GM18870 (cell line): ENCODE measurements at regions not wholly inside any gene's neighbourhood (a gene's known extent, or its start where the extent isn't known, plus 50 kb on each side); places are given as distances from the start of the nearest gene placed in this dataset.

Source experiments
- ATAC-seq: cut with Tn5 transposase; IDR thresholded peaks from one replicate; pipeline ENCODE4 v1.9.1; 2021; ENCODE audit warnings: moderate library complexity; ENCODE audit not compliant: unreplicated experiment

DNA sequence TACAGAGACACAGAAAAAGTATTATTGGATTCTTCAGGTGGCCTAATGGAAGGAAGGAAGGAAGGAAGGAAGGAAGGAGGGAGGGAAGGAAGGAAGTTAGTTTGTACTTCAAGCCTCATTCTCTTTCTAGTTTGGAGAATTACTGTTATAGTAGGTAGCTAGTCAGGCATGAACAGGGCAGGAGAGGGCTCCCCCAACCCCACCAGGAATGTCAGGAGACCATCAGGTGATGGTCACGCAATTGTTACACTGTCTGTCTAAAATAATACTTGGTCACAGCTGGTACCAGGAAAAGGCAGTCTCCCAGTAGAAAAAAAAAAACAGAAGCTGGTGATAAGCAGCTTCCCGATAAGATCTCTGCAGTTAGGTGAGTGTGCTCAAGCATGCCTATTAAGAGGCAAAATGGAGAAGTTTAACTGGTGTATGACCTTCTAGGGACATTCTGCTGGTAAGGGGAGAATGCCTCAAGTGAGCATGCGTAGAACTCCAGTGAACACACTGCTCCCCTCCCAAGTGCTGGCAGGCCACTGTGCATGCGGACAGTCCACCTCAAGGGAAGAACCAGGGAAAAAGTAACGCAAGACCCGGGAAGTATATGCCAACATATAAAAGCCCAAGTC is 358.4 kb upstream of the SOX5 start:
- no peak for ATAC-seq

DNA sequence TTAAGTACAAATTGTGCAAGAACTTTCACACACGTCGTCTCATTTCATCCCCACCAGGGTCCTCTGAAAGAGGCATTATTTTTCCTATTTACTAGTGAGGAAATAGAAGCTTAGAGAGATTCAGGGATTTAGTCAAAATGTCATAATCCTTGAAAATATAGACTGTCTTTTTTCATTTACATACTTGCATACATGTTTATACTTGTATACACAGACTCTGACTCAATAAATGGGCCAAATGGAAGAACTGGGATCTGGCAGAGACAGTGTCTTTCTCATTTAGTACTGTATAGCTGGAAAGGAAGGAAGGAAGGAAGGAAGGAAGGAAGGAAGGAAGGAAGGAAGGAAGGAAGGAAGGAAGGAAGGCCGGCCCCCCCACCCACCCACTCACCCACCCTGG is 357.7 kb upstream of the SOX5 start:
- ATAC-seq, result no peak

DNA sequence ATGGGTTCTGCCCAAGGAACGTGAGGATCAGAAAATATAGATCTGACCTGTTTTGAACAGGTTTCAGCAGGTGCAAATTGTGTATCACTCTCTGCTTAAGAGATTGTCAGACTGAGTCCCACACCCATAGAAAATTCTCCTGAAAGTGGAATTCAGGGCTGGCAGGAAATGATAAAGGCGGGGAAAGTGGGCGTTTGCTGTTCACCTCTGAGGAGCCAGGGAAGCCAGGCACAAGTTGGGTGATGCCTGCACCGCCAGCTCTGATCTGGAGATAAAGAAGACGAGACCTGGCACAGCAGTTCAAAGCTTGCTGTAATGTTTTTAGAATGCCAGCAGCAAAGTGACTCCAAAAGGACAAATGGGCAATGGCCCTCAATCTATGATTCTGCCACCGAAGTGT is 356.5 kb upstream of the SOX5 start:
- ATAC-seq, result no peak

DNA sequence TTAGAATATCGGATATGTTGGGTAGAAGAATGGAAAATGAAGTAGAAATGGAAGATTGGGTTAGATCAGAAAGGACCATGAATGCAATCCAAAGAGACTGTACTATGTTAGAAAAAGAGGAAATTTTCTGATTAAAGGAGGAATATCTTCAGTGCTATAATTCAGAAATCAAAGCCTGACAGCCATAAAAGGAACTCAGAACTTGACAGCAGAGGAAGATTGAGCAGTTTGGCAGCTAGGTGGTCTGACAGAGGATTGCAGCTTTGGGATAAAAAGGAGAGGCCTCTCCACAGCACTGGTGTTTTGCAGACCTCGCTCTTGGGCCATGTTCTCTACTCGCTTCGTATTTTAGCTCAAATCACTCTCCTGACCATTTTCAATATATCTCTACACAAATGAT is 354.8 kb upstream of the SOX5 start:
- no peak for ATAC-seq

DNA sequence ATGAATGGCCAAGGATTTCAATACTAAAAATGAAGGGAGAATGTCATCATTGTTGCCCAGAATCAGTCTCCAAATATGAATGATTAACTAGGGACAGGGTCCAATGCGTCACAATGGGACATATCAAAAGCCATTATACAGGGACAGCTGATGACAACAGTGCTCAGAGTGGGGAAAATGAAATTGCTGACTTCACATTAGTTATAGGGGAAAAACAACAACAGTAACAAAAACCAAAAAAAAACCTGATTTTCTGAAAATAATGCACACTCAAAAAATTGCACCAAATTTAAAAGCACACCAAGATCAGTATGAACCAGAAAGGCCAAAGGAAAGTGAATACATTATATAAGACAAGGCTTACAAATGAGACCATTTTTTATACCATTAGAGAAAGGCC is 353.2 kb upstream of the SOX5 start:
- ATAC-seq, result no peak

DNA sequence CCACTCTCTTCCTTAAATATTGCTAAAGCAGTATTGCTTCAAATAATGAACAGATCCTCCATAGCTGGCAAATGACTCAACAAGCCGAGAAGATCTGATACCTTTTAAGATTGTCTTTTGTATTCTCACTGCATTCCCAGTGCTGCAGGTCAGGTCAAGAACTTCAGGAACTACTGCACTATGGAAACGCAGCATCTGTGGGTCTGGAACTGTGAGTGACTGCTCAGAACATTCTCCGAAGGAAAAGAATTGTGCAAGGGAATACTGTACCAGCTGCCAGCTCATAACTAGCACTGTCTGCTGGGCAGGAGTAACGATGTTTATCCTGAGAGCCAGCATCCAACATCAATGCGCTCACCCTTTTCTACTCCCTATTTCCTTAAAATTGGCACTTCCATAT is 348.0 kb upstream of the SOX5 start:
- ATAC-seq, result no peak

DNA sequence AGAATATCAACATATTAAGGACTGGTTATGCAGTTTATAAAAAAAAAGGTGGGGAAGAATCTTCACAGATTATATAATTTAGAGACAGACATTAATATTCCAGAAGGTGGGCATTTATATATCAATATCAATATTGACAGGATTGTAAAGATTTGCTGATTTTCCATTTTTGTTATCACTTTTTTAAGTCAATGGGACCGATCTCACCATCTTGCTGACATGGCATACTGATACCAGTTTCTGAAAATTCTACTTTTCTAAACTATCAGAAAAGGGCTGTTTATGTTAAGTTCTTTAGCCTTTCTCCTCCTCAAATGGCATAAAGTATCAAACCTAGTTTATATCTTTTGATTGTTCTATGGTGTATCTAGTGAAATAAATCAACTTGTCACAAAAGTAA is 344.1 kb upstream of the SOX5 start:
- ATAC-seq, result no peak

DNA sequence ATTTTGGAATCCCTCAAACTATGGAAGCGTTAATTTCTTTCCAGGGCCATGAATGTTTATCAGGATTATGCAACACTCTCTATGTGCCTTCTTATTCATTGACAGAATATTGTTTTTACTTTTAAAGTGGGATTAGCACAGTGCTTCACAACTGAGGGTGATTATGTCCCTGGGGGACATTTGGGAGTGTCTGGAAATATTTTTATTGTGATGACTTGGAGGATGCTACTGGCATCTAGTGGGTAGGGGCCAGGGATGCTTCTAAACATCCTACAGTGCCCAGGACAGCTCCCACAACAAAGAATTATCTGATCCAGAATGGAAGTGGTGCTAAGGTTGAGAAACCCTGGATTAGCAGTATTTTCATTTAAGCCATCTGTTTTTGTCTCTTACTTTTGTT is 338.5 kb upstream of the SOX5 start:
- ATAC-seq, result no peak

DNA sequence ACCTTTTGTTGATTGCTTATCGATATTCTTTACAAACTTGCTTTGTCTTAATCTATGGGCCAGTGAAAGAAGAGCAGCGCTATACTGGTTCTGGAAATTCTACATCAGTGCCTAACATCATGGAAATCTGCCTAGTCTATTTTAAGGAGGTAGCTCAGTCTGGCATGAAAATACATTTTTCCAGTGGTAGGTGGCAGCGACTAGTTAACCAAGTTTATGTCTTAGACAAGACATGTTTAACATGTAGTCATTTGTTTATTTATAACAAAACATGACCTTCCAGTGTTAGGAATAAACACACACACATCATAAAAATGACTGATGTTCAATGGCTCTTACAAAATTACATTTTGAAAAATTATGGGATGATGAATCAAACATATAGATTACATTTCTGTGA is 336.0 kb upstream of the SOX5 start:
- ATAC-seq, result no peak

DNA sequence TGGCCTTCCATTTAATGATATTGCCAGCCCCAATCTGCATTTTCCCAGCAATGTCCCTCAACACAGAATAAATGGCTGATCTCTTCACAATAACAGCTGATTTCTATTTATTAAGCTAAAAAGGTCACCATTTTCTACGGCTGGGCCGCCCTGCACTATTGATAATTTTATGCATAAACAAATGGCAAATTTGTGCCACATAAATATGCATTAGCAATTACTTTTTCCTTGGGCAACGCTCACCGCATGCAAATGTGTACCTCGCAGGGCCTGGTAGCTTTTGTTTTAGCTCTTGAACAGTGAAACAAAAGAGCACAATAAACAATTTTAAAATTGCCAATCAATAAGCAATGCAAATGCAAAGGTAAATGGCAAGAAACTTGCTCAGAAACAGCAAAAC is 331.9 kb upstream of the SOX5 start:
- ATAC-seq, result no peak

DNA sequence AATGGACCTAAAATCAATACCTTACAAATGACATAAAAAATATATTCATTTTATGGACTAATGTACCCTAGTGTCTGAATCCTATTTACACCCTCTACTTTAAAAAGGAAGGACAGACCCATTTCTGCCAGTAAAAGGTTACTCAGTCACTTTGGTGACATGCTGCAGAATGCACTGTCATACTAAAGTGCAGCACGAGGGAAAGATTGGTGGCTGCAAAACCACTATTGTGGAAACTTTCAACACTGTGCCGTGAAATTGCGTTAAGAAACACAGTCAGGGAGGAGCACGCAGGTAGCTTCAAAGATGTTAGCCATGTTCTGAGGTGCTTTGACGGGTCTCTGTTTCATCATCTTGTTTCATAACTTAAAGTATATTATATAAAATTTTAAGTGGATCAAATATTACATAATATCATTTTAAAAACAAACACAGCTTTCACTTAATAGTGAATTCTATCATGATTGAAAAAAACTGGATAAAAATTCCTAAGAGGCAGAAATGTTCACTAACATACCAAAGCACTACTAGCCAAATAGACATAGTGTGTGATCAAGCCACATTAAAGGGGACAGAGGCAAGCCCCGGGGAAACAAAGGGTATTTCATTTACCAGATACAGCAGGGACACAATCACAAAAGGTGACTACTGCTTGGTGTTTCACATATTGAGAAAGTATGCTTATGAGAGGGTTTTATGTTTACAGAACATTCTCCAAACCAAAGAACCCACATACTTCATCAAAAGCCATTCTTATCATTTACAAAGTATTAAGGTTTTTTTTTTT is 330.8 kb upstream of the SOX5 start:
- ATAC-seq, result no peak

DNA sequence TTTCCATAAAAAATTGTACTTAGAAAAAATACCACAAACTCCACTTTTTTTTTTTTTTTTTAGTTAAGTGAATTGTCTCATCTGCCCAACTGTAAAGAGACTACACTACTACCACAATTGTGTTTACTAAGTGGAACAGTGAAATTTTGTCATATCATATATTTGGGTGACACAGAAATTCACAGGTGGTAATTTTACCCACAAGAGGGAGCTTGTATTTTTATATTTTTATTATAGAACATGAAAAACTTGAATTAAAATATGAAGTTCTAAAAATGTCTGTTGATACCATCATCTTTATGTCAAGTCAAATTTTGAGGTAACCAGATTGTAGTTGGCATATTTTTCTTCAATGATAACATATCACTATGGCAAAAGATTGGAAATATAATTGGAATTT is 329.4 kb upstream of the SOX5 start:
- no peak for ATAC-seq

DNA sequence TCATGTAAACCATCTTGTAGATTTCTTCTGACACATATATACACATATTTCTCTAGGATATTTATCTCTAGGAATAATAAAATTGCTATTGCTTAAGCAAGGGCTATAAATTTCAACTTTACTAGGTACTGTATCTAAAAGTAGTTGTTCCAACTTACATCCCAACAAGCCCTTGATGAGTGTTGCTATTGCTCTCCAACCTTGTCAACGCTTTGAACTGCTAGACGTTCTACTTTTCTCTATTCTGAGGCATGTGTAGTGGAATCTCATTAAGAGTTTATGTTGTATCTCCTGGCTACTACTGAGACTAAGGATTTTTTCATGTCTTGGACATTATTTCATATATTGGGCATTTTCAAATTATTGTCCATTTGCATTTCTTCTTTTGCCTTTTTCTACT is 321.5 kb upstream of the SOX5 start:
- no peak for ATAC-seq

DNA sequence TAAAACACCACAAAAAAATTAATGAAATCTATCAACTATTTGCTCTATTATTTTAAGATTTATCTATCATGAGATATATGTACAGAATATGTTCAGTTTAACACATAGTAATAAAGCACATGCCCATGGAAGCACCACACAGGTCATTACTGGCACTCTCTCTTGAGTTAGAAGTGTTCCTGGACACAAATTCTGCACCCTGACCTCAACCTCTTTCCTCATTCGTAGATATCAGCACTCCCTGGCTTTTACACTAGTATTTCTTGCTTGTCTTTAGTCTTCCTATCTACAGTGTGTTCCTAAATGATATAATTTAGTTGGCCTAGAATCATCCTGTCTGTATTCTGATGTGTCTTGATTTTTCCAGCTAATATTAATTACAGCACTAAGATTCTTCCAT is 321.0 kb upstream of the SOX5 start:
- ATAC-seq, result no peak

DNA sequence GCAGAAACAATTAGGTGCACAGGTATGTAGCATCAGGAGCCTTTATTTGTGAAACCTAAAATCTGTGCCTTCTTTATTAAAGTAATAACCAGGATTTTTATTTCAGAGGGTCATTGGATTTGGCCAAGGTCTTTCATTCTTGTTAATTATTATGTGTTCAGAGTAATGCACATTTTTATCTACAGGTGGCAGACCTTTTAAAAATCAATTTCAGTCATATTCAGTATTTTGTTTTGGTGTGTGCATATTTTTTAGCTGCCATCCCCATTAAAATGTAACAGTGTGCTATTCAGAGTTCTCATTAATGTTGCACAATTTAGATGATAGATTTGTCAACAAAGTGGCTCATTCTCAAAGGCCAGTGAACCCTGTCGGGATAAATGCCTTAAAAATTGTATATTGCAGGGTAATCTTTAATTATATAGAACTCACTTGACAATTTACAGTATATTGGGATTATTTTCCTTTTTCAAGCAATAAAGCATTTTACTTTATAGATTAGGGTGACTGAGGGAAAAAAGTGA is 319.3 kb upstream of the SOX5 start:
- ATAC-seq, result no peak

DNA sequence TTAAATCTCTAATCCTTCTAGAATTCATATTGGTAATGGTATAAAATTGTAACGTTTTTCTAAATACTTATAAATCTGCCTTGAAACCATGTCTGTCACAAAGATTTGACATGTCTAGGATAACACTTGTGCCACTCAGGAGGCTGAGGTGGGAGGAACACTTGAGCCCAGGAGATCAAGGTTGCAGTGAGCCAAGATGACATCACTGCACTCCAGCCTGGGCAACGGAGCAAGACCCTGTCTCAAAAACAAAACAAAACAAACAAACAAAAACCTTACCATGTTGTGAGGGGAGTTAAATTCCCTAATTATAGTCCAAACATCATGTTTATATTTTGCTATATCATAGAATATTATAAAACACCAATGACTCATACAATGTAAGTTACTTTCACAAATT is 317.5 kb upstream of the SOX5 start:
- no peak for ATAC-seq

DNA sequence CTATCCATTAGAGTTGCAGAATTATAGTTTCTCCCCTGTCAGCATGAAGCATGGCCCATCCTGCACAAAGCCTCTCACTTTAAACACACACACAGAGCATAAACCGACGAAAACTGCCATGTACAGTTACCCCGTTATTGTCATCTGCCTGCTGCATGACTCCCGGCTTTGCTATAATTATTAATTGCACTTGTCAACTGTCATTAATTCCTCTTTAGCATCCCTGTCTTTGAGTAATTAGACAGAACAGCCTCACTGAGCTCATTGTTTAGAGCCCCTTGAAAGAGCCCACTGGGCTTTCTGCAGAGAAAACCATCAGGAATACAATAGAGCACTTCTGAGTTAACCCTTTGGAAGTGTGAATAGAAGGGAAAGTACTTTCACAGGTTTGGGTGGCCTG is 307.2 kb upstream of the SOX5 start:
- ATAC-seq, result no peak

DNA sequence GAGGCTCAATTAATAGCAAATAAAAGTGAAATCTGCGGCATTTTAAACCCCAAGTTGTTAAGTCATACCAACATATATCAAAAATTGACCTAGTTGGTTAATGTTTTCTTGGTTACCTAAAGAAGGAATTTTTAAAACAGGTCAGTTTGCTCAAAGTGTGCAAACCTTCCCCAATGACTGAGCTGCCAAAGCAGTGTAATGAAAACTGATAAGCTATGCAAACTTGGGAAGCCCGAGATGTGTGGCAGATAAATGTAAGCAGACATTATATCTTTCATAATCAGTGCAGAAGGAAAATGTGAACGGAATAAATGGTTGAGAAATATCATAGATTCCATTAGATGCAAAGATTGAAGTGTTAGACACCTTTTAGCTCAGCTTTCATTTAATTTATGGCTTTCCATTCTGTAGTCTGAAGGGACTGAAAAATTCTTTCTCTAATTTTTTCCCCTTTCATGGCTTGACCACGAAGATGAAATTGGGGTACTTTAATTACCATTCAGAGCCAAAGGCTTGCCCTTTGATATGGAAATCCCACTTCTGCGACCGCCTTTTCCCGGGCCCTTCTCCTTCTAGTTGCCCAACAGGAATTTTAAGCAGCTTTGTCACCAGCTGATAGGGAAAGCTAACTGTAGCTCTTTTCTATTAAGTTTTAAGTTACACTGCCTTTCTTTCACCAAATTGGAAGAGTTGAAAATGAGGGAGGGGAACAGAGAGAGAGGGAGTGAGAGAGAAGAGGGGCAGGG is 306.6 kb upstream of the SOX5 start:
- ATAC-seq, result no peak

DNA sequence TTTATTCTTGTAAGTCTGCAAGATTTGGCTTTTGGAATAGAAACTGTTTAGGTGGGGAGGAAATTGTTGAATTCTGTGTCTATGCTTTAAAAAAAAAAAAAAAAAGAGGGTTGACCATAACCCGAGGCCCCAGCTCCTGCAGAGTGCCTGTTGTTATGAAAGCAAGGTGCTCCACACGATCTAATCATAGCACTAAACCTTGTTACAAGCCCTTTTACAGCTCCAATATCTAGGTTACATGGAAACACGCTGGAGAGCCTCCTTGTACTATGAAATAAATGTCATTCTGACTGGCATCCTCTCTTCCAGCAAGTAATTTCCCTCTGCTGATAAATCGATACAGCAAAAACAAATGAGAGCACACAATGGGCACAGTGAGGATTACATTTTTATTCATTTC is 303.1 kb upstream of the SOX5 start:
- no peak for ATAC-seq

DNA sequence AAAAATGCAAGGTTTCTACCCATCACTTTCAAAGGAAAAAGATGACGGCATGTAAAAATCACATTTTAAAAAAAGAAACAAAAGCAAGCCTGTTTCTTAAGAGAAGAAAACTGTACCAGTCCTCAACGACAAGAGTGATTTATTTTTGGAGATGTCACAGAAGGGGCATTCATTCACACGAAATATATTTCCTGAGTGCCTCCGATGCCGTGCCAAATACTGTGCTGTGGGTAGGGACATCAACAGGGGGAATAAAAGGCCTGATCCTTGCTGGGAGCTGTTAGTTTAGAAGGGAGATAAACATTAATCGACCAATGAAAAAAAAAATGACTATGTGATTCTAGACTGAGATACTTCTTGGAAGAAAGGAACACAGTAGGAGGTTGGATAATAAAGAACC is 297.5 kb upstream of the SOX5 start:
- ATAC-seq, result no peak

DNA sequence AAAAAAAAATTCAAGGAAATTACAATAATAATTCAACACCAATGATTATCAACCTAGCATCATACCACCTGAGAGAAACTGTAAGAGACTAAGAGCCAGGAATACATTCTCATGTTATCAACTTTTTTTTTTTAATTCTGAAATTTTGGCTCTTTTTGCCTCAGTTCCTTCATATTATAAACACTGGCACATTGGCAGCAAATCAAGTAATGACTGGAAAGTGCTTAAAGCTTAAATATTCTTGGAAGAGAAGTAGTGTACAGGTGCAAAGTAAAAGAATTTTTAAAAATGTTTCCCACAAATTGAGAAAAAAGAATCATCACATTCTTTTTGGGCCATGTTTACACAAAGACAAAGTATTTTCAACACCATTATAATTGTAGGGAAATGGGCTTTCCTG is 296.9 kb upstream of the SOX5 start:
- ATAC-seq, result no peak

DNA sequence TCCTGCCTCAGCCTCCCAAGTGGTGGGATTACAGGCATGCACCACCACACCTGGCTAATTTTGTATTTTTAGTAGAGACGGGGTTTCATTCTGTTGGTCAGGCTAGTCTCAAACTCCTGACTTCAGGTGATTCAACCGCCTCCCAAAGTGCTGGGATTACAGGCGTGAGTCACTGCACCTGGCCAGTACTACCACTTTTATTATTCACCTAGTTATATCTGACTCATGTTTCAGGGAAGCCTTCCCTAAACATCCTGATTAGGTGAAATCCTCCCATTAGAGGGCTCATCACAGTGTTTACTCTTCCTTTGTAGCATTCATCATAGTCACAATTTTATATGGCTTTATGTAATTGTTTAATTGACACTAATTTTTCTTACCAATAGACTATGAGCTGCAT is 295.3 kb upstream of the SOX5 start:
- no peak for ATAC-seq
